HEK293 (cell line): ENCODE measurements at regions not wholly inside any gene's neighbourhood (a gene's known extent, or its start where the extent isn't known, plus 50 kb on each side); places are given as distances from the start of the nearest gene placed in this dataset.

Experiments used
- CTCF ChIA-PET: fragments of 350-600 bp; formaldehyde crosslinking; extraction: SDS; loops from one replicate; lab custom pipeline; 2021; ENCODE audit warnings: antibody characterized with exemption; lab: Yijun Ruan, JAX
- POLR2A ChIA-PET: fragments of 300-600 bp; formaldehyde crosslinking; extraction: SDS; loops from one replicate; lab custom pipeline; 2020; ENCODE audit warnings: antibody characterized with exemption, inconsistent platforms; lab: Yijun Ruan, JAX
- H3K27ac ChIP-seq: fragments of 200-500 bp; sonication (Bioruptor generic); 2 replicates; pipeline ENCODE4 v1.5.1; 2014; ENCODE audit warnings: low read depth, low read length, control low read depth, inconsistent platforms; ENCODE audit errors: extremely low read depth
- H3K36me3 ChIP-seq, 2 experiments: fragments of 200-500 bp in 1 of 2; sonication (Bioruptor generic) in 1 of 2; 1 replicate in 1 of 2; 2 replicates in 1 of 2; pipeline ENCODE4 v1.5.1; 2014 to 2017; ENCODE audit warnings: inconsistent platforms in 2 of 2, low read length in 2 of 2; ENCODE audit not compliant: control insufficient read depth in 2 of 2, insufficient read depth in 1 of 2
- H3K4me1 ChIP-seq: fragments of 200-500 bp; sonication (Bioruptor generic); 2 replicates; pipeline ENCODE4 v1.5.1; 2014; ENCODE audit warnings: mild to moderate bottlenecking, low read length, inconsistent platforms; ENCODE audit not compliant: control insufficient read depth, insufficient read depth
- H3K4me3 ChIP-seq: 2 replicates; pipeline ENCODE4 v1.5.1; 2011; ENCODE audit warnings: low read depth, mild to moderate bottlenecking, control low read depth, low read length, moderate library complexity
- H3K9me3 ChIP-seq: fragments of 200-500 bp; sonication (Bioruptor generic); 2 replicates; pipeline ENCODE4 v1.5.1; 2014; ENCODE audit warnings: low read depth, low read length, inconsistent platforms; ENCODE audit not compliant: control insufficient read depth, insufficient read depth
- HOXA7 ChIP-seq: sonication (generic); formaldehyde crosslinking; IDR thresholded peaks from 2 replicates; pipeline ENCODE4 v1.8.1; 2022; ENCODE audit warnings: missing genetic modification reagents, borderline replicate concordance
- KLF1 ChIP-seq: fragments of 450-650 bp; formaldehyde crosslinking; IDR thresholded peaks from 2 replicates; pipeline ENCODE4 v1.5.1; 2016; ENCODE audit warnings: missing biosample characterization, missing genetic modification characterization
- MEIS1 ChIP-seq: sonication (generic); formaldehyde crosslinking; IDR thresholded peaks from 2 replicates; pipeline ENCODE4 v1.8.1; 2022; ENCODE audit warnings: missing genetic modification reagents, mild to moderate bottlenecking, borderline replicate concordance
- OSR2 ChIP-seq: fragments of 450-650 bp; formaldehyde crosslinking; IDR thresholded peaks from 2 replicates; pipeline ENCODE4 v1.5.1; 2016; ENCODE audit warnings: missing biosample characterization, missing genetic modification characterization
- REPIN1 ChIP-seq: fragments of 450-650 bp; formaldehyde crosslinking; IDR thresholded peaks from 2 replicates; pipeline ENCODE4 v1.5.1; 2017; ENCODE audit warnings: missing biosample characterization, missing genetic modification characterization, low read depth
- SP2 ChIP-seq: fragments of 450-650 bp; formaldehyde crosslinking; IDR thresholded peaks from 2 replicates; pipeline ENCODE4 v1.5.1; 2016; ENCODE audit warnings: missing biosample characterization, missing genetic modification characterization
- SP7 ChIP-seq: fragments of 450-650 bp; formaldehyde crosslinking; IDR thresholded peaks from 2 replicates; pipeline ENCODE4 v1.5.1; 2016; ENCODE audit warnings: missing biosample characterization, missing genetic modification characterization
- WT1 ChIP-seq: fragments of 450-650 bp; formaldehyde crosslinking; IDR thresholded peaks from 2 replicates; pipeline ENCODE4 v1.5.1; 2016; ENCODE audit warnings: missing biosample characterization, missing genetic modification characterization
- ZNF140 ChIP-seq: fragments of 450-650 bp; formaldehyde crosslinking; IDR thresholded peaks from 2 replicates; pipeline ENCODE4 v1.5.1; 2016; ENCODE audit warnings: missing biosample characterization, missing genetic modification characterization
- ZNF146 ChIP-seq: fragments of 450-650 bp; formaldehyde crosslinking; IDR thresholded peaks from 2 replicates; pipeline ENCODE4 v1.5.1; 2016; ENCODE audit warnings: missing biosample characterization, missing genetic modification characterization
- ZNF19 ChIP-seq: fragments of 450-650 bp; formaldehyde crosslinking; IDR thresholded peaks from 2 replicates; pipeline ENCODE4; 2016; ENCODE audit warnings: missing biosample characterization, missing genetic modification characterization, low read depth
- ZNF214 ChIP-seq: fragments of 450-650 bp; formaldehyde crosslinking; IDR thresholded peaks from 2 replicates; pipeline ENCODE4 v1.5.1; 2017; ENCODE audit warnings: missing biosample characterization, mild to moderate bottlenecking, missing genetic modification characterization, borderline replicate concordance
- ZNF23 ChIP-seq: fragments of 450-650 bp; formaldehyde crosslinking; IDR thresholded peaks from 2 replicates; pipeline ENCODE4 v1.5.1; 2016; ENCODE audit warnings: missing biosample characterization, missing genetic modification characterization, borderline replicate concordance
- ZNF560 ChIP-seq: fragments of 450-650 bp; formaldehyde crosslinking; IDR thresholded peaks from 2 replicates; pipeline ENCODE4 v1.5.1; 2017; ENCODE audit warnings: missing biosample characterization, missing genetic modification characterization, borderline replicate concordance
- ZNF626 ChIP-seq: fragments of 450-650 bp; sonication (Bioruptor Pico); formaldehyde crosslinking; IDR thresholded peaks from 2 replicates; pipeline ENCODE4 v1.5.1; 2018; ENCODE audit warnings: missing biosample characterization, missing genetic modification characterization, inconsistent platforms
- ZNF747 ChIP-seq: fragments of 450-650 bp; formaldehyde crosslinking; IDR thresholded peaks from 2 replicates; pipeline ENCODE4 v1.5.1; 2016; ENCODE audit warnings: missing biosample characterization, missing genetic modification characterization
- ZNF776 ChIP-seq: fragments of 450-650 bp; formaldehyde crosslinking; IDR thresholded peaks from 2 replicates; pipeline ENCODE4 v1.5.0; 2017; ENCODE audit warnings: missing biosample characterization, missing genetic modification characterization, borderline replicate concordance
- ZSCAN30 ChIP-seq: fragments of 450-650 bp; IDR thresholded peaks from 2 replicates; pipeline ENCODE4 v1.5.1; 2018; ENCODE audit warnings: missing biosample characterization, mild to moderate bottlenecking, missing genetic modification characterization, moderate library complexity
- TF ChIP-seq, protein P1 (sequence below): fragments of 450-650 bp; formaldehyde crosslinking; IDR thresholded peaks from 2 replicates; pipeline ENCODE4 v1.5.1; 2016; ENCODE audit warnings: missing biosample characterization, missing genetic modification characterization
- TF ChIP-seq, protein P2 (sequence below): fragments of 450-650 bp; formaldehyde crosslinking; IDR thresholded peaks from 2 replicates; pipeline ENCODE4 v1.5.1; 2017; ENCODE audit warnings: missing biosample characterization, mild to moderate bottlenecking, missing genetic modification characterization, moderate library complexity
- TF ChIP-seq, protein P3 (sequence below): fragments of 450-650 bp; formaldehyde crosslinking; IDR thresholded peaks from 2 replicates; pipeline ENCODE4; 2016; ENCODE audit warnings: missing biosample characterization, missing genetic modification characterization
- TF ChIP-seq, protein P4 (sequence below): IDR thresholded peaks from 2 replicates; pipeline ENCODE4 v1.6.1; 2011; ENCODE audit warnings: mild to moderate bottlenecking, low read depth, low read length, borderline replicate concordance
- TF ChIP-seq, protein P5 (sequence below): fragments of 450-650 bp; formaldehyde crosslinking; IDR thresholded peaks from 2 replicates; pipeline ENCODE4 v1.5.1; 2016; ENCODE audit warnings: missing biosample characterization, missing genetic modification characterization, low read depth
- TF ChIP-seq, protein P6 (sequence below): fragments of 450-650 bp; formaldehyde crosslinking; IDR thresholded peaks from 2 replicates; pipeline ENCODE4 v1.5.1; 2016; ENCODE audit warnings: missing biosample characterization, missing genetic modification characterization

DNA sequence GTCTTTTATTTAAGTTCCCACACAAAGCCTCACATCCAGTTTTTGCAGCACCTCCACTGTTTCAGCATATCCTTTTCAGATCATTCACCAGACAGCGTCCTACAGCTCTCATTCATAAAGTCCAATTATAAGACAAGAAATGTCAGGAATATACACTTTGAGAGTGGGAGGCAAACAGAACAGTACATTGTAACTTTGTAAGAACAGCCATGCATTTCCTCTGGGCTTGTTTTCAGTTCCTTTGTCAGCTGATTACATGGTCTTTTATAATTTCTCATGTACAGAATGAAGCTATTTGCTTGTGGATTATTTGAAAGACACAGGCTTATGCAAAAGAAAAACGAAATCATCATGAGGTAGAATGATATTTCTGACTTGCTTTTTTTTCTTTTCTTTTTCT, 85.7 kb downstream of the SOX2 start (continued):
- TF ChIP-seq ZNF560 (tag by site-specific recombination) (no peak), REPIN1 (tag by site-specific recombination) (no peak), OSR2 (tag by site-specific recombination) (no peak)
- TF ChIP-seq, protein P1, sequence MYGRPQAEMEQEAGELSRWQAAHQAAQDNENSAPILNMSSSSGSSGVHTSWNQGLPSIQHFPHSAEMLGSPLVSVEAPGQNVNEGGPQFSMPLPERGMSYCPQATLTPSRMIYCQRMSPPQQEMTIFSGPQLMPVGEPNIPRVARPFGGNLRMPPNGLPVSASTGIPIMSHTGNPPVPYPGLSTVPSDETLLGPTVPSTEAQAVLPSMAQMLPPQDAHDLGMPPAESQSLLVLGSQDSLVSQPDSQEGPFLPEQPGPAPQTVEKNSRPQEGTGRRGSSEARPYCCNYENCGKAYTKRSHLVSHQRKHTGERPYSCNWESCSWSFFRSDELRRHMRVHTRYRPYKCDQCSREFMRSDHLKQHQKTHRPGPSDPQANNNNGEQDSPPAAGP (tag by site-specific recombination) = no peak

DNA sequence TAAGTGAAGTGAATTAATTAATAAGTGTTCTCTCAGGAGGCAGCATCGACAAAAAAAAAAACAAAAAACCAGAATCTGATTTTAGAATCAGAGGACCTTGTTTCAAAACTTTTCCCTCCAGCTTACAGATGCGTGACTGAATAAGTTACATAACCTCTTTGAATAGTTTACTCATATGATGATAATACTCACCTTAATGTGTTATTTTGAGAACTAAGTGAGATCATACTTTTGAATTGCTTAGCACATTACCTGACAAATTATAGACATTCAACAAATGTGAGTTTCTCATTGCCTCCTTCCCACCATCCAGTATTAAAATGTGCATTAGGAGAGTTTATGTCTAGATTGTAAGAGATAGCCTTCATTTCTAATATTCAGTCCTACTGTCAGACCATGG, 94.0 kb downstream of the SOX2 start:
- TF ChIP-seq ZNF747 = no peak
- TF ChIP-seq, protein P2, sequence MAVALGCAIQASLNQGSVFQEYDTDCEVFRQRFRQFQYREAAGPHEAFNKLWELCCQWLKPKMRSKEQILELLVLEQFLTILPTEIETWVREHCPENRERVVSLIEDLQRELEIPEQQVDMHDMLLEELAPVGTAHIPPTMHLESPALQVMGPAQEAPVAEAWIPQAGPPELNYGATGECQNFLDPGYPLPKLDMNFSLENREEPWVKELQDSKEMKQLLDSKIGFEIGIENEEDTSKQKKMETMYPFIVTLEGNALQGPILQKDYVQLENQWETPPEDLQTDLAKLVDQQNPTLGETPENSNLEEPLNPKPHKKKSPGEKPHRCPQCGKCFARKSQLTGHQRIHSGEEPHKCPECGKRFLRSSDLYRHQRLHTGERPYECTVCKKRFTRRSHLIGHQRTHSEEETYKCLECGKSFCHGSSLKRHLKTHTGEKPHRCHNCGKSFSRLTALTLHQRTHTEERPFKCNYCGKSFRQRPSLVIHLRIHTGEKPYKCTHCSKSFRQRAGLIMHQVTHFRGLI (tag by site-specific recombination) = no peak
- POLR2A ChIA-PET = no interaction called here
- Histone ChIP-seq H3K27ac (no peak overlapping the region), H3K9me3 (no peaks in the 10 kb centered on the region), H3K36me3 (no peaks in the 10 kb centered on the region), H3K4me3 (no peak overlapping the region), H3K4me1 (no peaks in the 10 kb centered on the region)
- CTCF ChIA-PET = no interaction called here

DNA sequence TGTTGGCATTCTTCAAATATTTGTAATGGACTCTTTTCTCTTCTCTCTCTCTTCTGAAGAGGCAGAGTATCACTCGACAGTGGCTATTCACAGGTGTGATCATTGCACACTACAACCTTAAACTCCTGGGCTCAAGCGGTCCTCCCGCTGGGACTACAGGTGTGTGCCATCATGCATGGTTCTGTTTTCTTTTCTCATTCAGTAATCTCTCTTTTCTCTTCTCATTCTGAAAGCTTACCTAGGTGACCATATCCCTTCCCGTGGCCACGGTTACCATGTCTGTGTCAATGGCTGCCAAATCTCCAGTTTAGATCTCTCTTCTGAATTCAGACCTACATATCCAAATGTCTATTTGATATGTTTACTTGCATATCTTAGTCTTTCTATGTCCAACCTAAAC, 96.3 kb downstream of the SOX2 start:
- POLR2A ChIA-PET = no interaction called here
- TF ChIP-seq ZSCAN30 = no peak
- TF ChIP-seq ZNF140 (tag by site-specific recombination) = no peak
- TF ChIP-seq, protein P3, sequence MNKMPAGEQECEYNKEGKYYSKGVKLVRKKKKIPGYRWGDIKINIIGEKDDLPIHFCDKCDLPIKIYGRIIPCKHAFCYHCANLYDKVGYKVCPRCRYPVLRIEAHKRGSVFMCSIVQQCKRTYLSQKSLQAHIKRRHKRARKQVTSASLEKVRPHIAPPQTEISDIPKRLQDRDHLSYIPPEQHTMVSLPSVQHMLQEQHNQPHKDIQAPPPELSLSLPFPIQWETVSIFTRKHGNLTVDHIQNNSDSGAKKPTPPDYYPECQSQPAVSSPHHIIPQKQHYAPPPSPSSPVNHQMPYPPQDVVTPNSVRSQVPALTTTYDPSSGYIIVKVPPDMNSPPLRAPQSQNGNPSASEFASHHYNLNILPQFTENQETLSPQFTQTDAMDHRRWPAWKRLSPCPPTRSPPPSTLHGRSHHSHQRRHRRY = no peak
- no peak for TF ChIP-seq ZNF146
- TF ChIP-seq SP7 (tag by site-specific recombination) = no peak
- TF ChIP-seq ZNF626 (tag by site-specific recombination) = no peak
- TF ChIP-seq WT1 (tag by site-specific recombination) = no peak
- no peak for TF ChIP-seq REPIN1 (tag by site-specific recombination)
- TF ChIP-seq, protein P4, sequence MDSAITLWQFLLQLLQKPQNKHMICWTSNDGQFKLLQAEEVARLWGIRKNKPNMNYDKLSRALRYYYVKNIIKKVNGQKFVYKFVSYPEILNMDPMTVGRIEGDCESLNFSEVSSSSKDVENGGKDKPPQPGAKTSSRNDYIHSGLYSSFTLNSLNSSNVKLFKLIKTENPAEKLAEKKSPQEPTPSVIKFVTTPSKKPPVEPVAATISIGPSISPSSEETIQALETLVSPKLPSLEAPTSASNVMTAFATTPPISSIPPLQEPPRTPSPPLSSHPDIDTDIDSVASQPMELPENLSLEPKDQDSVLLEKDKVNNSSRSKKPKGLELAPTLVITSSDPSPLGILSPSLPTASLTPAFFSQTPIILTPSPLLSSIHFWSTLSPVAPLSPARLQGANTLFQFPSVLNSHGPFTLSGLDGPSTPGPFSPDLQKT = no peak
- no peak for TF ChIP-seq ZNF23
- TF ChIP-seq, protein P5, sequence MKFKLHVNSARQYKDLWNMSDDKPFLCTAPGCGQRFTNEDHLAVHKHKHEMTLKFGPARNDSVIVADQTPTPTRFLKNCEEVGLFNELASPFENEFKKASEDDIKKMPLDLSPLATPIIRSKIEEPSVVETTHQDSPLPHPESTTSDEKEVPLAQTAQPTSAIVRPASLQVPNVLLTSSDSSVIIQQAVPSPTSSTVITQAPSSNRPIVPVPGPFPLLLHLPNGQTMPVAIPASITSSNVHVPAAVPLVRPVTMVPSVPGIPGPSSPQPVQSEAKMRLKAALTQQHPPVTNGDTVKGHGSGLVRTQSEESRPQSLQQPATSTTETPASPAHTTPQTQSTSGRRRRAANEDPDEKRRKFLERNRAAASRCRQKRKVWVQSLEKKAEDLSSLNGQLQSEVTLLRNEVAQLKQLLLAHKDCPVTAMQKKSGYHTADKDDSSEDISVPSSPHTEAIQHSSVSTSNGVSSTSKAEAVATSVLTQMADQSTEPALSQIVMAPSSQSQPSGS (tag by site-specific recombination) = no peak
- TF ChIP-seq SP2 (tag by site-specific recombination) = no peak
- TF ChIP-seq KLF1 = no peak
- no peak for TF ChIP-seq ZNF19 (tag by site-specific recombination)
- no peak for TF ChIP-seq MEIS1
- TF ChIP-seq, protein P6, sequence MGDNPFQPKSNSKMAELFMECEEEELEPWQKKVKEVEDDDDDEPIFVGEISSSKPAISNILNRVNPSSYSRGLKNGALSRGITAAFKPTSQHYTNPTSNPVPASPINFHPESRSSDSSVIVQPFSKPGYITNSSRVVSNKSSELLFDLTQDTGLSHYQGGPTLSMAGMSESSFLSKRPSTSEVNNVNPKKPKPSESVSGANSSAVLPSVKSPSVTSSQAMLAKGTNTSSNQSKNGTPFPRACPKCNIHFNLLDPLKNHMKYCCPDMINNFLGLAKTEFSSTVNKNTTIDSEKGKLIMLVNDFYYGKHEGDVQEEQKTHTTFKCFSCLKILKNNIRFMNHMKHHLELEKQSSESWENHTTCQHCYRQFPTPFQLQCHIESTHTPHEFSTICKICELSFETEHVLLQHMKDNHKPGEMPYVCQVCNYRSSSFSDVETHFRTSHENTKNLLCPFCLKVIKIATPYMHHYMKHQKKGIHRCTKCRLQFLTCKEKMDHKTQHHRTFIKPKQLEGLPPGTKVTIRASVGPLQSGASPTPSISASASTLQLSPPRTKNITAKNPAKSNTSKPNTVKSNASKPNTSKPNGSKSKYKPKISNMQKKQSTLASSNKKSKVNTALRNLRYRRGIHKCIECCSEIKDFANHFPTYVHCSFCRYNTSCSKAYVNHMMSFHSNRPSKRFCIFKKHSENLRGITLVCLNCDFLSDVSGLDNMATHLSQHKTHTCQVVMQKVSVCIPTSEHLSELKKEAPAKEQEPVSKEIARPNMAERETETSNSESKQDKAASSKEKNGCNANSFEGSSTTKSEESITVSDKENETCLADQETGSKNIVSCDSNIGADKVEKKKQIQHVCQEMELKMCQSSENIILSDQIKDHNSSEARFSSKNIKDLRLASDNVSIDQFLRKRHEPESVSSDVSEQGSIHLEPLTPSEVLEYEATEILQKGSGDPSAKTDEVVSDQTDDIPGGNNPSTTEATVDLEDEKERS (tag by site-specific recombination) = no peak
- no peak for TF ChIP-seq ZNF776 (tag by site-specific recombination)
- no peak for TF ChIP-seq HOXA7 (CRISPR knock-in tag)
- TF ChIP-seq ZNF214 (tag by site-specific recombination) = no peak
- CTCF ChIA-PET = interaction anchor here (0.6 kb wide), 1 partner anchor 104 kb away, joined by 3 read pairs; no protein-coding TSS in a partner anchor
- Histone ChIP-seq H3K4me3 (no peak overlapping the region), H3K27ac (no peak overlapping the region), H3K36me3 (no peaks in the 10 kb centered on the region), H3K4me1 (no peaks in the 10 kb centered on the region), H3K9me3 (no peaks in the 10 kb centered on the region)
